ENCODE measurements at regions not wholly inside any gene's neighbourhood (a gene's known extent, or its start where the extent isn't known, plus 50 kb on each side); places are given as distances from the start of the nearest gene placed in this dataset.

DNA sequence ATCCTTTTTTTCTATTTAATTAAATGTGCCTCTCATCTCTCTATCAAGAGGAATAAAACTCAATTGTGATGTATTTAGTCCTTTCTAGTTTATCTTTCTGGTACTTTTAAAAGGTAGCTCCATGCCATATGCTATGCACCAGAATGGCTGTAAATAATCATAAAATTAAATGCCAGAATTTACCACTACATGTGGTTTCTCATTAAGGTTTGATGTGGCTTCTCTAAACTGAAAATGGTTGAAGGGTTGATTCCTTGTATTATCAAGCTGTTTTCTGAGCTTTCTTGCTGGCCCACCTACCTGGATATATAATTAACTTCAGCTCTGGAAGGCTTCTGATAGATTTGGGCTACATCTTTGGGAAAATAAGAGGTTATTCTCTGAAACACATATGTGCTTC, 171.9 kb upstream of the RHOBTB1 start (continued):
- TF ChIP-seq, protein P1, sequence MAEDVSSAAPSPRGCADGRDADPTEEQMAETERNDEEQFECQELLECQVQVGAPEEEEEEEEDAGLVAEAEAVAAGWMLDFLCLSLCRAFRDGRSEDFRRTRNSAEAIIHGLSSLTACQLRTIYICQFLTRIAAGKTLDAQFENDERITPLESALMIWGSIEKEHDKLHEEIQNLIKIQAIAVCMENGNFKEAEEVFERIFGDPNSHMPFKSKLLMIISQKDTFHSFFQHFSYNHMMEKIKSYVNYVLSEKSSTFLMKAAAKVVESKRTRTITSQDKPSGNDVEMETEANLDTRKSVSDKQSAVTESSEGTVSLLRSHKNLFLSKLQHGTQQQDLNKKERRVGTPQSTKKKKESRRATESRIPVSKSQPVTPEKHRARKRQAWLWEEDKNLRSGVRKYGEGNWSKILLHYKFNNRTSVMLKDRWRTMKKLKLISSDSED (CRISPR knock-in tag; IDR thresholded peaks at IDR 0.05), result no peak
- TF ChIP-seq ZNF792 (CRISPR knock-in tag; IDR thresholded peaks at IDR 0.05), result no peak
- TF ChIP-seq, protein P2, sequence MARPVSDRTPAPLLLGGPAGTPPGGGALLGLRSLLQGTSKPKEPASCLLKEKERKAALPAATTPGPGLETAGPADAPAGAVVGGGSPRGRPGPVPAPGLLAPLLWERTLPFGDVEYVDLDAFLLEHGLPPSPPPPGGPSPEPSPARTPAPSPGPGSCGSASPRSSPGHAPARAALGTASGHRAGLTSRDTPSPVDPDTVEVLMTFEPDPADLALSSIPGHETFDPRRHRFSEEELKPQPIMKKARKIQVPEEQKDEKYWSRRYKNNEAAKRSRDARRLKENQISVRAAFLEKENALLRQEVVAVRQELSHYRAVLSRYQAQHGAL (CRISPR knock-in tag; IDR thresholded peaks at IDR 0.05; ENCODE audit: not compliant biosample characterization), result no peak
- no peak for TF ChIP-seq ZBTB38 (CRISPR knock-in tag; IDR thresholded peaks at IDR 0.05)
- TF ChIP-seq FOSL2 (CRISPR knock-in tag; IDR thresholded peaks at IDR 0.05), result no peak

GRCh38 chr10:61112771-61113170, 168.8 kb upstream of the RHOBTB1 start:
- Histone ChIP-seq H3K4me2 (ENCODE audit: low read depth, low read length) (no peak overlapping the region), H3K27ac (ENCODE audit: extremely low read length, insufficient read depth, low read length) (no peak overlapping the region), H3K9me3 (ENCODE audit: low read length) (no peaks in the 10 kb centered on the region), H3K4me1 (ENCODE audit: insufficient read depth, low read length) (0 out of 2 replicates have a peak, but pooled peaks cover 8% of the 10 kb centered on the region), H3K36me3 (replicated peaks in 1 of 2; ENCODE audit: control insufficient read depth in 1 of 2, insufficient read depth in 2 of 2, low read length in 2 of 2) (no peaks in the 10 kb centered on the region), H4K20me1 (ENCODE audit: insufficient read depth, low read length) (no peaks in the 10 kb centered on the region), H3K4me3 (replicated peaks in 1 of 3; ENCODE audit: insufficient read depth in 1 of 3, low read depth in 2 of 3, low read length in 3 of 3) (no peak overlapping the region), H3K9ac (ENCODE audit: insufficient read depth, low read depth, low read length) (no peak overlapping the region), H2AFZ (ENCODE audit: low read length) (no peak overlapping the region), H3K79me2 (ENCODE audit: insufficient read depth, low read length) (no peaks in the 10 kb centered on the region), H3K27me3 (ENCODE audit: control insufficient read depth in 1 of 2, insufficient read depth in 2 of 2, low read length in 2 of 2) (no peaks in the 10 kb centered on the region)
- FAIRE-seq (no peak), DNase-seq (ENCODE audit: low spot score) (no peak), ATAC-seq (no peak)
- in situ Hi-C loops (cut with HindIII; ENCODE audit: extremely low pct_ligation_motif_present, low pct_unique_long_range_greater_than_20kb), result no loop called here
- TF ChIP-seq DR1 (CRISPR knock-in tag; IDR thresholded peaks at IDR 0.05), result no peak
- TF ChIP-seq ZNF382 (CRISPR knock-in tag; IDR thresholded peaks at IDR 0.05; ENCODE audit: borderline replicate concordance), result no peak
- TF ChIP-seq, protein P3, sequence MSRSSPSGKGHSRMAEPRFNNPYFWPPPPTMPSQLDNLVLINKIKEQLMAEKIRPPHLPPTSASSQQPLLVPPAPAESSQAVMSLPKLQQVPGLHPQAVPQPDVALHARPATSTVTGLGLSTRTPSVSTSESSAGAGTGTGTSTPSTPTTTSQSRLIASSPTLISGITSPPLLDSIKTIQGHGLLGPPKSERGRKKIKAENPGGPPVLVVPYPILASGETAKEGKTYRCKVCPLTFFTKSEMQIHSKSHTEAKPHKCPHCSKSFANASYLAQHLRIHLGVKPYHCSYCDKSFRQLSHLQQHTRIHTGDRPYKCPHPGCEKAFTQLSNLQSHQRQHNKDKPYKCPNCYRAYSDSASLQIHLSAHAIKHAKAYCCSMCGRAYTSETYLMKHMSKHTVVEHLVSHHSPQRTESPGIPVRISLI (CRISPR knock-in tag; IDR thresholded peaks at IDR 0.05; ENCODE audit: borderline replicate concordance), result no peak
- no peak for TF ChIP-seq HOXA3 (CRISPR knock-in tag; IDR thresholded peaks at IDR 0.05)
- TF ChIP-seq, protein P4, sequence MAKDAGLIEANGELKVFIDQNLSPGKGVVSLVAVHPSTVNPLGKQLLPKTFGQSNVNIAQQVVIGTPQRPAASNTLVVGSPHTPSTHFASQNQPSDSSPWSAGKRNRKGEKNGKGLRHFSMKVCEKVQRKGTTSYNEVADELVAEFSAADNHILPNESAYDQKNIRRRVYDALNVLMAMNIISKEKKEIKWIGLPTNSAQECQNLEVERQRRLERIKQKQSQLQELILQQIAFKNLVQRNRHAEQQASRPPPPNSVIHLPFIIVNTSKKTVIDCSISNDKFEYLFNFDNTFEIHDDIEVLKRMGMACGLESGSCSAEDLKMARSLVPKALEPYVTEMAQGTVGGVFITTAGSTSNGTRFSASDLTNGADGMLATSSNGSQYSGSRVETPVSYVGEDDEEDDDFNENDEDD (CRISPR knock-in tag; IDR thresholded peaks at IDR 0.05; ENCODE audit: borderline replicate concordance), result no peak
- no peak for TF ChIP-seq RXRB (CRISPR knock-in tag; IDR thresholded peaks at IDR 0.05; ENCODE audit: borderline replicate concordance)
- no peak for TF ChIP-seq HDAC2 (CRISPR knock-in tag; IDR thresholded peaks at IDR 0.05)
- TF ChIP-seq, protein P5, sequence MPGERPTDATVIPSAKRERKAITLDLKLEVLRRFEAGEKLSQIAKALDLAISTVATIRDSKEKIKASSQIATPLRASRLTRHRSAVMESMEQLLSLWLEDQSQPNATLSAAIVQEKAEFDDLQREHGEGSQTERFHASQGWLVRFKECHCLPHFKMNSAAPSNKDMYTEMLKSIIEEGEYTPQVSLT (CRISPR knock-in tag; IDR thresholded peaks at IDR 0.05; ENCODE audit: borderline replicate concordance, low read depth), result no peak
- no peak for TF ChIP-seq MAFG (CRISPR knock-in tag; IDR thresholded peaks at IDR 0.05)
- no peak for TF ChIP-seq REPIN1 (CRISPR knock-in tag; IDR thresholded peaks at IDR 0.05; ENCODE audit: borderline replicate concordance, low read depth)
- TF ChIP-seq ZNF350 (CRISPR knock-in tag; IDR thresholded peaks at IDR 0.05; ENCODE audit: borderline replicate concordance, low read depth), result no peak
- no peak for TF ChIP-seq ATF1 (CRISPR knock-in tag; IDR thresholded peaks at IDR 0.05)
- TF ChIP-seq, protein P6, sequence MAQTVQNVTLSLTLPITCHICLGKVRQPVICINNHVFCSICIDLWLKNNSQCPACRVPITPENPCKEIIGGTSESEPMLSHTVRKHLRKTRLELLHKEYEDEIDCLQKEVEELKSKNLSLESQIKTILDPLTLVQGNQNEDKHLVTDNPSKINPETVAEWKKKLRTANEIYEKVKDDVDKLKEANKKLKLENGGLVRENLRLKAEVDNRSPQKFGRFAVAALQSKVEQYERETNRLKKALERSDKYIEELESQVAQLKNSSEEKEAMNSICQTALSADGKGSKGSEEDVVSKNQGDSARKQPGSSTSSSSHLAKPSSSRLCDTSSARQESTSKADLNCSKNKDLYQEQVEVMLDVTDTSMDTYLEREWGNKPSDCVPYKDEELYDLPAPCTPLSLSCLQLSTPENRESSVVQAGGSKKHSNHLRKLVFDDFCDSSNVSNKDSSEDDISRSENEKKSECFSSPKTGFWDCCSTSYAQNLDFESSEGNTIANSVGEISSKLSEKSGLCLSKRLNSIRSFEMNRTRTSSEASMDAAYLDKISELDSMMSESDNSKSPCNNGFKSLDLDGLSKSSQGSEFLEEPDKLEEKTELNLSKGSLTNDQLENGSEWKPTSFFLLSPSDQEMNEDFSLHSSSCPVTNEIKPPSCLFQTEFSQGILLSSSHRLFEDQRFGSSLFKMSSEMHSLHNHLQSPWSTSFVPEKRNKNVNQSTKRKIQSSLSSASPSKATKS (CRISPR knock-in tag; IDR thresholded peaks at IDR 0.05), result no peak
- ChIA-PET CTCF (ENCODE audit: low intra/inter-chr PET ratio, low total read pairs) (no interaction called here), POLR2A (no interaction called here)
- intact Hi-C loops (cut with micrococcal nuclease; ENCODE audit: unreplicated experiment), result no loop called here
- no TSS peak for BruUV-seq (replicated peaks)
